SU-DHL-6 (cell line): ENCODE measurements at regions not wholly inside any gene's neighbourhood (a gene's known extent, or its start where the extent isn't known, plus 50 kb on each side); places are given as distances from the start of the nearest gene placed in this dataset.

Experiments used
- H2AFZ ChIP-seq: fragments of 200-600 bp; sonication (generic); 2 replicates; pipeline ENCODE4 v1.6.1; 2014; ENCODE audit warnings: low read depth, mild to moderate bottlenecking, moderate library complexity, mixed read lengths, antibody characterized with exemption, low read length; ENCODE audit not compliant: severe bottlenecking
- H3F3A ChIP-seq: fragments of 200-600 bp; shearing (Covaris generic); 2 replicates; pipeline ENCODE4 v1.6.0; 2016; ENCODE audit warnings: antibody characterized with exemption, mild to moderate bottlenecking; ENCODE audit not compliant: insufficient read depth
- H3K27ac ChIP-seq: fragments of 200-600 bp; sonication (generic); 2 replicates; pipeline ENCODE4 v1.5.1; 2016; ENCODE audit warnings: low read depth, mild to moderate bottlenecking, low read length, moderate library complexity, mixed read lengths
- H3K27me3 ChIP-seq: fragments of 200-600 bp; sonication (generic), shearing (Covaris generic); 2 replicates; pipeline ENCODE4 v1.6.0; 2014; ENCODE audit warnings: mild to moderate bottlenecking, low read length
- H3K36me3 ChIP-seq: fragments of 200-600 bp; sonication (generic); 2 replicates; pipeline ENCODE4 v1.6.1; 2014; ENCODE audit warnings: mild to moderate bottlenecking, low read length, mixed read lengths
- H3K4me2 ChIP-seq: fragments of 300-600, 200-600 bp; shearing (Covaris generic), sonication (generic); 2 replicates; pipeline ENCODE4 v1.6.0; 2014; ENCODE audit warnings: low read length, low read depth, mild to moderate bottlenecking; ENCODE audit not compliant: poor library complexity, severe bottlenecking
- H3K4me3 ChIP-seq: fragments of 200-600 bp; sonication (generic); 2 replicates; pipeline ENCODE4 v1.5.1; 2014; ENCODE audit warnings: antibody characterized with exemption, low read length, mild to moderate bottlenecking, mixed read lengths; ENCODE audit not compliant: insufficient read depth, poor library complexity, severe bottlenecking
- H3K79me2 ChIP-seq: fragments of 200-600 bp; sonication (generic); 2 replicates; pipeline ENCODE4 v1.6.1; 2014; ENCODE audit warnings: mild to moderate bottlenecking, low read length, moderate library complexity; ENCODE audit not compliant: insufficient read depth
- H3K9ac ChIP-seq: fragments of 200-600 bp; sonication (generic); 2 replicates; pipeline ENCODE4 v1.7.0; 2014; ENCODE audit warnings: mild to moderate bottlenecking, low read length
- H3K9me2 ChIP-seq: fragments of 200-600 bp; sonication (generic); replicated peaks from 2 replicates; pipeline ENCODE4 v1.6.1; 2014; ENCODE audit warnings: low read length; ENCODE audit not compliant: insufficient read depth
- H3K9me3 ChIP-seq: fragments of 200-600 bp; sonication (generic); 2 replicates; pipeline ENCODE4 v1.6.1; 2014; ENCODE audit warnings: low read length, mixed read lengths; ENCODE audit not compliant: insufficient read depth
- H4K20me1 ChIP-seq: fragments of 200-600 bp; sonication (generic); 2 replicates; pipeline ENCODE4 v1.6.1; 2014; ENCODE audit warnings: low read depth, mild to moderate bottlenecking, antibody characterized with exemption, low read length, moderate library complexity, mixed read lengths
- CTCF ChIP-seq: fragments of 200-600 bp; sonication (generic); IDR thresholded peaks from one replicate; pipeline ENCODE4 v1.5.1; 2017; ENCODE audit warnings: antibody characterized with exemption, mild to moderate bottlenecking, low read length, moderate library complexity; ENCODE audit not compliant: insufficient read depth, poor library complexity, severe bottlenecking
- EZH2phosphoT487 ChIP-seq: fragments of 200-600 bp; sonication (generic), shearing (Covaris generic); conservative IDR thresholded peaks from 2 replicates; pipeline ENCODE4 v1.6.1; 2018; ENCODE audit warnings: mild to moderate bottlenecking, antibody characterized with exemption, low read length, moderate library complexity, mixed read lengths

GRCh38 chr9:108186642-108187395 lies 669.0 kb downstream of the ACTL7B start:
- Histone ChIP-seq H3K4me3 (no peak overlapping the region), H3F3A (no peaks in the 10 kb centered on the region), H3K9me3 (no peaks in the 10 kb centered on the region)

GRCh38 chr9:108185613-108186012 lies 670.2 kb downstream of the ACTL7B start:
- no peaks in the 10 kb centered on the region for H3K79me2 ChIP-seq
- no peak overlapping the region for H3K27ac ChIP-seq
- H3K9ac ChIP-seq: no peak overlapping the region
- H3K4me2 ChIP-seq: no peak overlapping the region
- no peaks in the 10 kb centered on the region for H3K9me2 ChIP-seq
- no peaks in the 10 kb centered on the region for H3K36me3 ChIP-seq
- H4K20me1 ChIP-seq: no peaks in the 10 kb centered on the region
- H2AFZ ChIP-seq: no peak overlapping the region
- H3K9me3 ChIP-seq: no peaks in the 10 kb centered on the region
- no peaks in the 10 kb centered on the region for H3K27me3 ChIP-seq
- no peaks in the 10 kb centered on the region for H3F3A ChIP-seq
- H3K4me3 ChIP-seq: no peak overlapping the region
- TF ChIP-seq CTCF (no peak), EZH2phosphoT487 (no peak)

More at GRCh38 chr9:108186642-108187395, 669.0 kb downstream of the ACTL7B start:
- no peaks in the 10 kb centered on the region for H3K9me2 ChIP-seq
- H3K27me3 ChIP-seq: no peaks in the 10 kb centered on the region
- no peak overlapping the region for H3K27ac ChIP-seq
- no peaks in the 10 kb centered on the region for H4K20me1 ChIP-seq
- no peaks in the 10 kb centered on the region for H3K36me3 ChIP-seq
- H3K79me2 ChIP-seq: no peaks in the 10 kb centered on the region
- no peak overlapping the region for H3K9ac ChIP-seq
- H3K4me2 ChIP-seq: no peak overlapping the region
- TF ChIP-seq CTCF (no peak), EZH2phosphoT487 (no peak)
- H2AFZ ChIP-seq: no peak overlapping the region

- Histone ChIP-seq H3F3A (no peaks in the 10 kb centered on the region), H4K20me1 (no peaks in the 10 kb centered on the region), H3K4me3 (no peak overlapping the region), H3K9ac (no peak overlapping the region), H2AFZ (no peak overlapping the region), H3K79me2 (no peaks in the 10 kb centered on the region), H3K4me2 (no peak overlapping the region), H3K9me3 (no peaks in the 10 kb centered on the region), H3K36me3 (no peaks in the 10 kb centered on the region), H3K27me3 (no peaks in the 10 kb centered on the region), H3K27ac (no peak overlapping the region), H3K9me2 (no peaks in the 10 kb centered on the region)
- no peak for TF ChIP-seq CTCF
- no peak for TF ChIP-seq EZH2phosphoT487
Measured at GRCh38 chr9:108184941-108185340, 670.8 kb downstream of the ACTL7B start.
